HG02759 (cell line): ENCODE measurements at regions not wholly inside any gene's neighbourhood (a gene's known extent, or its start where the extent isn't known, plus 50 kb on each side); places are given as distances from the start of the nearest gene placed in this dataset.
"Not testable (repeated sequence)": the region's sequence is repeated elsewhere in the genome, so short reads cannot be mapped to it uniquely, and the experiment has no call there.

Experiments used
- ATAC-seq: cut with Tn5 transposase; IDR thresholded peaks from one replicate; pipeline ENCODE4 v1.9.1; 2021; ENCODE audit warnings: mild to moderate bottlenecking, moderate library complexity; ENCODE audit not compliant: unreplicated experiment

GRCh38 chr20:55439070-55439469 is 566.2 kb downstream of the CBLN4 start:
- no peak for ATAC-seq

- ATAC-seq: no peak
These were observed 567.4 kb downstream of the CBLN4 start for GRCh38 chr20:55437798-55438415.

- ATAC-seq: no peak
These were observed 580.4 kb downstream of the CBLN4 start for GRCh38 chr20:55424968-55425367.

- no peak for ATAC-seq
These were observed 580.8 kb downstream of the CBLN4 start for GRCh38 chr20:55424476-55424875.

GRCh38 chr20:55417836-55418235 is 587.5 kb downstream of the CBLN4 start:
- ATAC-seq: no peak

- no peak for ATAC-seq
These were observed 589.7 kb downstream of the CBLN4 start for GRCh38 chr20:55415567-55416142.

- not testable (repeated sequence) for ATAC-seq
These were observed 592.8 kb downstream of the CBLN4 start for GRCh38 chr20:55412508-55412907.

GRCh38 chr20:55406891-55407290 is 598.4 kb downstream of the CBLN4 start:
- ATAC-seq: no peak

GRCh38 chr20:55394592-55394991 is 610.7 kb downstream of the CBLN4 start:
- ATAC-seq: no peak

- ATAC-seq: no peak
These were observed 614.5 kb downstream of the CBLN4 start for GRCh38 chr20:55390791-55391190.

- no peak for ATAC-seq
These were observed 618.6 kb downstream of the CBLN4 start for GRCh38 chr20:55386686-55387085.

GRCh38 chr20:55375920-55376319 is 629.4 kb downstream of the CBLN4 start:
- ATAC-seq: no peak

GRCh38 chr20:55365745-55366144 is 639.6 kb downstream of the CBLN4 start:
- no peak for ATAC-seq

GRCh38 chr20:55360895-55361294 is 644.4 kb downstream of the CBLN4 start:
- ATAC-seq: no peak

- ATAC-seq: no peak
These were observed 650.6 kb downstream of the CBLN4 start for GRCh38 chr20:55354720-55355119.

GRCh38 chr20:55353206-55353605 is 652.1 kb downstream of the CBLN4 start:
- ATAC-seq: no peak

- ATAC-seq: no peak
These were observed 657.1 kb downstream of the CBLN4 start for GRCh38 chr20:55348223-55348622.

GRCh38 chr20:55342822-55343221 is 662.5 kb downstream of the CBLN4 start:
- no peak for ATAC-seq

GRCh38 chr20:55333798-55334197 is 671.5 kb downstream of the CBLN4 start:
- no peak for ATAC-seq

GRCh38 chr20:55329108-55329507 is 676.2 kb downstream of the CBLN4 start:
- no peak for ATAC-seq

GRCh38 chr20:55322745-55323144 is 682.6 kb downstream of the CBLN4 start:
- no peak for ATAC-seq

- no peak for ATAC-seq
These were observed 688.6 kb downstream of the CBLN4 start for GRCh38 chr20:55316753-55317152.

- not testable (repeated sequence) for ATAC-seq
These were observed 694.5 kb downstream of the CBLN4 start for GRCh38 chr20:55310844-55311243.
